ENCODE measurements at regions not wholly inside any gene's neighbourhood (a gene's known extent, or its start where the extent isn't known, plus 50 kb on each side); places are given as distances from the start of the nearest gene placed in this dataset.

DNA sequence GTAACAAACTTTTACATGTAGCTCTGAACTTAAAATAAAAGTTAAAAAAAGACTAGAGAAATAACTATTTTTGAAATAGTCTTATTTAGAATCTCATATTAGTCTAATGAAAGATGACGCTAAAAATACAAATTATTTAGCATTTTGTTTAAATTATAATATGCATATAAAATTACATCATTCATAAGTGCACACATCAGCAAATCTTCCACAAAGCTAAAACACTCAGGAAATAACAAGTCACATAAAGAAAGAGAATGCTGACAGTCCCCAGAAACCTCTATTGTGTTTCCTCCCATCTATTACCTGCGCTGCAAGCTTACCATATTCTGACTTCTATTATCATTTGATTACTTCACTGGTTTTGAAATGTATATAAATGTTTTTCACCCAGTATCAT, 986.9 kb upstream of the SEMA6A start:
- no peaks in the 10 kb centered on the region for H3K27me3 ChIP-seq (ENCODE audit: low read depth)
- no peak overlapping the region for H3K4me3 ChIP-seq
- DNase-seq, result no peak
- intact Hi-C loops (cut with micrococcal nuclease), result no loop called here
- no peak for TF ChIP-seq CTCF (IDR thresholded peaks at IDR 0.05; ENCODE audit: borderline replicate concordance)
- H3K36me3 ChIP-seq, result no peaks in the 10 kb centered on the region
- no peaks in the 10 kb centered on the region for H3K9me3 ChIP-seq (replicated peaks)
- H3K27ac ChIP-seq (replicated peaks), result no peak overlapping the region
- H3K4me1 ChIP-seq, result no peaks in the 10 kb centered on the region

- Histone ChIP-seq H3K27ac (replicated peaks) (no peak overlapping the region), H3K4me3 (no peak overlapping the region), H3K27me3 (ENCODE audit: low read depth) (no peaks in the 10 kb centered on the region), H3K9me3 (replicated peaks) (no peaks in the 10 kb centered on the region), H3K4me1 (no peaks in the 10 kb centered on the region), H3K36me3 (no peaks in the 10 kb centered on the region)
- intact Hi-C loops (cut with micrococcal nuclease), result no loop called here
- DNase-seq, result no peak
- no peak for TF ChIP-seq CTCF (IDR thresholded peaks at IDR 0.05; ENCODE audit: borderline replicate concordance)
Observed at GRCh38 chr5:117559005-117559844, 984.6 kb upstream of the SEMA6A start.

- intact Hi-C loops (cut with micrococcal nuclease), result no loop called here
- H3K27ac ChIP-seq (replicated peaks), result no peak overlapping the region
- no peak overlapping the region for H3K4me3 ChIP-seq
- no peak for DNase-seq
- TF ChIP-seq CTCF (IDR thresholded peaks at IDR 0.05; ENCODE audit: borderline replicate concordance), result no peak
- no peaks in the 10 kb centered on the region for H3K36me3 ChIP-seq
- H3K9me3 ChIP-seq (replicated peaks), result no peaks in the 10 kb centered on the region
- no peaks in the 10 kb centered on the region for H3K27me3 ChIP-seq (ENCODE audit: low read depth)
- no peaks in the 10 kb centered on the region for H3K4me1 ChIP-seq
Observed at GRCh38 chr5:117551236-117551635, 976.6 kb upstream of the SEMA6A start.

DNA sequence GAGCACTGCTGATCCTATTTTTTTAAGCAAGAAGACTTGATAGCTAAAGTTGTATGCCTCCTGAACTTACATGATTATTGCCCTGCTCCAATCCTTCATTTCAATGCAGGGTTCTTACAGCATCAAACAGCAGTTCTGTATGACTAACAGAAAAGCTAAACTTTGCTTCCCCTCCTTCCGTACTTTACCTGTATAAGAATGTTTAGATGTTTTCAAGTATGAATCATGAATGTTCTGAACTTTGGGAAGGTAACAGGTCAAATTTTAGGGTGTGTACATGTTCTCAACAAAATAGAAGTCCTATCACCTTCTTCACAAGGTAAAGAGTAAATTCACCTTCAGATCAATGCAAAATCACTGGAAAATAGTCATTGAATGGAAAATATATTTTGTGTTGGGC, 972.6 kb upstream of the SEMA6A start:
- no peak for DNase-seq
- no peak for TF ChIP-seq CTCF (IDR thresholded peaks at IDR 0.05; ENCODE audit: borderline replicate concordance)
- Histone ChIP-seq H3K4me3 (no peak overlapping the region), H3K36me3 (no peaks in the 10 kb centered on the region), H3K27ac (replicated peaks) (no peak overlapping the region), H3K4me1 (no peaks in the 10 kb centered on the region), H3K9me3 (replicated peaks) (peaks cover 11% of the 10 kb centered on the region), H3K27me3 (ENCODE audit: low read depth) (no peaks in the 10 kb centered on the region)
- intact Hi-C loops (cut with micrococcal nuclease), result no loop called here

- no peak for DNase-seq
- intact Hi-C loops (cut with micrococcal nuclease), result no loop called here
- Histone ChIP-seq H3K4me1 (no peaks in the 10 kb centered on the region), H3K4me3 (no peak overlapping the region), H3K27me3 (ENCODE audit: low read depth) (no peaks in the 10 kb centered on the region), H3K27ac (replicated peaks) (no peak overlapping the region), H3K9me3 (replicated peaks) (peaks cover 8% of the 10 kb centered on the region), H3K36me3 (no peaks in the 10 kb centered on the region)
- no peak for TF ChIP-seq CTCF (IDR thresholded peaks at IDR 0.05; ENCODE audit: borderline replicate concordance)
Observed at GRCh38 chr5:117539692-117540091, 965.1 kb upstream of the SEMA6A start.

All from left ventricle myocardium inferior (tissue), 1 donor.